ENCODE measurements at regions not wholly inside any gene's neighbourhood (a gene's known extent, or its start where the extent isn't known, plus 50 kb on each side); places are given as distances from the start of the nearest gene placed in this dataset.

DNA sequence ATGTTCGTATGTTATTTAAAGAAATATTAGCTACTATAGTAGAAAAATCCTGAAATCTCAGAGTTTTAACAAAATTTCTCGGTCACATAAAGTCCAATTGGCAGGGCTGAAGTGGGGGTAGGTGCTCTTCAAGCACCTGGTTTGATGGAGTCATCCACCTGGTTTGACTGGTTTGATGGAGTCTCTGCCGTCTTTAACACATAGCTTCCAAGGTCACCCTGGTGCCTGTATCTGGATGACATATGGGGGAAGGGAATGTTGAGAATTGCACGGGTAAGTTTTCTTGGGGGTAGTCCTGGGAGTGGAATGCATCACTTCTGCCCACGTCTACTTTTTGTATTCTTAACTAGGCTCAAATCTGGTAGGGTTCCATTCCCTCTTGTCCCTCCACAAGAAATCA lies 351.2 kb downstream of the SH3GL2 start:
- Histone ChIP-seq H3K36me3 (no peaks in the 10 kb centered on the region), H3K4me3 (no peak overlapping the region), H3K4me1 (no peaks in the 10 kb centered on the region), H3K9me3 (no peaks in the 10 kb centered on the region), H3K27ac (no peak overlapping the region), H3K27me3 (no peaks in the 10 kb centered on the region)
- ATAC-seq (no peak), DNase-seq (no peak)
- intact Hi-C loops (cut with DNase I) = no loop called here
- TF ChIP-seq CTCF (IDR thresholded peaks at IDR 0.05) = no peak

DNA sequence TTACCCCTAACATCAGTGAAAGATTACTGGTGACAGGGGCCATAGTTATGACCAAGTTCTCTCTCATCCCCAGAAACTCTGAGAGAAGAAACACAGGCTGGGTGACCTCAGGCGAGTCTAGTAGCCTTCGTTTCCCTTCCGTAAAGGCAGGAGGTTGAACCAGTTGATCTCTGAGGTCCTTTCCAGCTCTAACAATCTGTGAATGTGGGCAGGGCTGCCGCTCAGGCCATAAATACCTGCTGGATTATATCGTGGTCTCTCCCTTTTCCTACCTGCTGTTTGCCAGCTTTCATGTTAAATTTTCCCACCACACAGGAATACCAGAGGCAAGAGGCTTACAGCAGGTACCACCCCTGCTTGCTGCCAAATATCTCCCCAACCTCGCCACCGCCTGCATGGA lies 357.5 kb downstream of the SH3GL2 start:
- no peaks in the 10 kb centered on the region for H3K36me3 ChIP-seq
- H3K4me3 ChIP-seq = no peak overlapping the region
- TF ChIP-seq CTCF (IDR thresholded peaks at IDR 0.05) = no peak
- DNase-seq (no peak), ATAC-seq (no peak)
- intact Hi-C loops (cut with DNase I) = no loop called here
- H3K9me3 ChIP-seq = no peaks in the 10 kb centered on the region
- H3K4me1 ChIP-seq = no peaks in the 10 kb centered on the region
- H3K27me3 ChIP-seq = no peaks in the 10 kb centered on the region
- no peak overlapping the region for H3K27ac ChIP-seq

DNA sequence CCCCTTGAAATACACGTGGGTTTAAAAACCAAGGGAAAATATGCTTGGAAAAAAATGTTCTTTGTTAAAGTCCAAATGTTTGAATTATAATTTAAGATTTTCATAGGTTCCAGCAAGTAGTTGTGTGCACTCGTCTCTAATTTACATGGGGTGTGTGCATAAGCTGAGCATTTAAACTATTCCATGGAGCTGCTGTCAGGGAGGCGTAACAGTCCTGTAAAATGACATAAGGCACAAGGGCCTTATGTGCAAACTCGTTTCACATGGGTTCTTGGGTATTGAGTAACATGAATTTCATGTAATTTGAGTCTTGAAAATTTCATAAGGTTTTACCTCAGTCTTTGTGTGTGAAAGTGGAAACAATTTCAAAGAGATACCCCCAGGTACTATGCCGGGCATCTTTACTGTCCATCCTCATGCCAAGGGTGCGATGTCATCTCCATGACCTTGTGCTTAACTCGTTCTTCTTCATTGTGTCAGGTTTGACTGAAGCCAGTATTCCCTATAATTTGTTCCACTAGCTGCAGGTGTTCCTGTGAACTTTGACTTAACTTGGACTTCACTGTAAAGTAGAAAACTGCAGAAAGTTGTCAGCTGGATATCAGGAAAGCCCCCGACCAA lies 359.3 kb downstream of the SH3GL2 start:
- H3K27me3 ChIP-seq = no peaks in the 10 kb centered on the region
- no peak overlapping the region for H3K27ac ChIP-seq
- no peak overlapping the region for H3K4me3 ChIP-seq
- ATAC-seq (no peak), DNase-seq (no peak)
- TF ChIP-seq CTCF (IDR thresholded peaks at IDR 0.05) = no peak
- H3K4me1 ChIP-seq = no peaks in the 10 kb centered on the region
- no peaks in the 10 kb centered on the region for H3K36me3 ChIP-seq
- intact Hi-C loops (cut with DNase I) = no loop called here
- H3K9me3 ChIP-seq = no peaks in the 10 kb centered on the region

- no peak overlapping the region for H3K27ac ChIP-seq
- no peaks in the 10 kb centered on the region for H3K27me3 ChIP-seq
- intact Hi-C loops (cut with DNase I) = no loop called here
- no peak for TF ChIP-seq CTCF (IDR thresholded peaks at IDR 0.05)
- ATAC-seq = no peak
- no peak overlapping the region for H3K4me3 ChIP-seq
- H3K9me3 ChIP-seq = no peaks in the 10 kb centered on the region
- no peaks in the 10 kb centered on the region for H3K4me1 ChIP-seq
- H3K36me3 ChIP-seq = no peaks in the 10 kb centered on the region
- DNase-seq = no peak
Measured at GRCh38 chr9:17942498-17942897, 363.6 kb downstream of the SH3GL2 start.

DNA sequence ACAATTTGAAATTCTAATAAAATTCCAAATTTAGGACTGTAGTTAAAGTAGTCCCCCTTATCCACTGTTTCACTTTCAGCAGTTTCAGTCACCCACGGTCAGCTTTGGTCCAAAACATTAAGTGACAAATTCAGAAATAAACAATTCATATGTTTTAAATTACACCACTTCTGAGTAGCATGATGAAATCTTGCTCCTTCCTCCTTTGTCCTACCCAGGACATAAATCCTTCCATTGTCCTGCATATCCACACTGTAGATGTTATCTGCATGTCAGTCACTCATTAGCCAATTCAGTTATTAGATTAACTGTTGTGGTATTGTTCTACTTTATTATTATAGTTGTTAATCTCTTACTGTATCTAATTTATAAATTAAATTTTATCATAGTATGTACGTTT lies 376.5 kb downstream of the SH3GL2 start:
- Histone ChIP-seq H3K4me1 (no peaks in the 10 kb centered on the region), H3K4me3 (no peak overlapping the region), H3K36me3 (no peaks in the 10 kb centered on the region), H3K9me3 (no peaks in the 10 kb centered on the region), H3K27ac (no peak overlapping the region), H3K27me3 (no peaks in the 10 kb centered on the region)
- DNase-seq (no peak), ATAC-seq (no peak)
- intact Hi-C loops (cut with DNase I) = no loop called here
- no peak for TF ChIP-seq CTCF (IDR thresholded peaks at IDR 0.05)

DNA sequence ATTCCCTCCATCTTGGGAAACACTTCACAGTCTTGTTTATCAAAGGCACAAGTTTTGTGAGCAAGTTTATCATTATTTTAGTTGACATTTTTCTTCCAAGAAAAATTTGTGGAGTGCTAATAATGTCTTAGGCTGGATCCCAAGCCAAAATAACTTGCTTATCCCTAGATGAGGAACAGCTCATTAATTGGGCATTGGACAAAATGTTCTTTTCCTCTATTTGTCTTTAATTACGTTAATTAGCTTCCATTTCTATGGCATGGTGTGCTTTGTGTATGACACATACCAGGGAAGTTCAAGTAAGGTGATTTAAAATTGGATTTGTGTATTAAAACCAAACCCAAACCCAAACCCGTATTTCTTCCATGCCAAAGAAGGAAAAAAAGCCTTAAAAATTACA lies 379.5 kb downstream of the SH3GL2 start:
- H3K27ac ChIP-seq = no peak overlapping the region
- intact Hi-C loops (cut with DNase I) = no loop called here
- H3K36me3 ChIP-seq = no peaks in the 10 kb centered on the region
- no peak for TF ChIP-seq CTCF (IDR thresholded peaks at IDR 0.05)
- H3K27me3 ChIP-seq = no peaks in the 10 kb centered on the region
- H3K4me1 ChIP-seq = no peaks in the 10 kb centered on the region
- H3K4me3 ChIP-seq = no peak overlapping the region
- ATAC-seq (no peak), DNase-seq (no peak)
- H3K9me3 ChIP-seq = no peaks in the 10 kb centered on the region
